H1 (cell line): ENCODE measurements at regions not wholly inside any gene's neighbourhood (a gene's known extent, or its start where the extent isn't known, plus 50 kb on each side); places are given as distances from the start of the nearest gene placed in this dataset.

Experiments
- SP4 ChIP-seq: IDR thresholded peaks from 2 replicates; pipeline ENCODE4 v1.6.1; 2012; ENCODE audit warnings: low read length, inconsistent platforms

DNA sequence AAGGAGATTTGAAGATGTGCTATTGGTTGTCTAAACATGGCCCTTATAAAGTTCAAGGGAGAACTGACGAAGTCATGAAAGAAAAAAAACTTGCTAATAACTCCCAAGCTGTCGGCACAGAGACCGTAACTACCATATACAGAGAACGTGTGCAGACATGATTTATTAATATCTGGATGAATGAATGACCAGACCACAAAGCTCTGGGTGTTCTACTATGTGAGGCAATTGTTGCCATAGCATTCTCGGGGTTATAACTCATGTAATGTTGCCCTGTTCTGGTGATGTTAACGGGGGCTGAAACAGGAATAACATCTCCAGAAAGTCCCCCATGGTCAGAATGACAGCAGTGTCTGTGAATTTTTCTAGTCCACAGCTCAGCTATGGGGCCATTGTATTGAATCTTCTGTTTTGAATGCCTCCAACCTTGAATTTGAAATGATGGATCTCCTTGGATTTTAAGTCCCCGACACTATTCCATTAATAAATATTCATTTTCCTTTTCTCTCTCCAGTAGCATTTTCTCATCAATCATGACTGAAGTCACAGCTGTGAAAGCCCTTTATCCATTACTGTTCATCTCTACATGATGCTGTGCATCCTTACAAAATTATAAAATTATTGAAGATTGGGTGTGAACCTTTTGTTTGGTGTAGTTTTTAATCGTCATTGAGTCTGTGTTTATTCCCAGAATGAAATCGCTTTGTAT is 483.4 kb upstream of the KLHL29 start (continued):
- TF ChIP-seq SP4: no peak
